KG1 (cell line): ENCODE measurements at regions not wholly inside any gene's neighbourhood (a gene's known extent, or its start where the extent isn't known, plus 50 kb on each side); places are given as distances from the start of the nearest gene placed in this dataset.

Experiments used
- DNase-seq: peaks from one replicate; lab custom pipeline; 2025; lab: John Stamatoyannopoulos, UW

DNA sequence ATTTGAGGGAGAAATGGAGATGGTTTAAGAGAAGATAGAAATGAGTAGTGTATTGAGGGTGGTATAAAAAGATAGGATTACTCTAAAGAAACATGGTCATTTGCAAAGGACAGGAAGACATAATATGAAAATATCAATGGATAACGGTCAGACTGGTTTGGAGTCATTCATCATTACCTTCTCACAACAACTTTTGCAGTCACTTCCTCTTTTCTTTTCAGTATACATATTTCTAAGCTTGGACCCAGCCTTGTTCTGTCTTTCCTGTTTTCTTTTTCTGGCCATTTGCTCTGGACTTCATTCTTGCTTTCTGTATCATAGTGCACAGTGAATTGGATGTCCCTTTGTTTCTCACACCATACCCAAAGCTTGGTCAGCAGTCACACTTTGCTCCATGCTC lies 966.5 kb upstream of the TYRP1 start:
- DNase-seq, result no peak

- no peak for DNase-seq
These were observed 957.8 kb upstream of the TYRP1 start for GRCh38 chr9:11735391-11735790.

DNA sequence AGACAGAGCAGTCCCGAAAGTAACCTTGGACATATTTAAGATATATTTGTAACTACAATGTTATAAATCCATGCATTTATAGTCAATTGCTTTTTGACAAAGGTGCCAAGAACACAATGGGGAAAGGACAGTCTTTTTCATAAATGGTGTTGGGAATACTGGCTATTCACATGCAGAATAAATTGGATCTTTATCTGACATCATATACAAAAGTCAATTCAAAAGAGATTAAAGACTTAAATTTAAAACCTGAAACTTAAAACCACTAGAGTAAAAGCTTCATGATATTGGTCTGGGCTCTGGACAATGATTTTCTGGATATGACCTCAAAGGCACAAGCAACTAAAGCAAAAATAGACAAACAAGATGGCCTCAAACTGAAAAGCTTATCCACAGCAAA lies 950.7 kb upstream of the TYRP1 start:
- no peak for DNase-seq

GRCh38 chr9:11743356-11743755 lies 949.8 kb upstream of the TYRP1 start:
- DNase-seq, result no peak

DNA sequence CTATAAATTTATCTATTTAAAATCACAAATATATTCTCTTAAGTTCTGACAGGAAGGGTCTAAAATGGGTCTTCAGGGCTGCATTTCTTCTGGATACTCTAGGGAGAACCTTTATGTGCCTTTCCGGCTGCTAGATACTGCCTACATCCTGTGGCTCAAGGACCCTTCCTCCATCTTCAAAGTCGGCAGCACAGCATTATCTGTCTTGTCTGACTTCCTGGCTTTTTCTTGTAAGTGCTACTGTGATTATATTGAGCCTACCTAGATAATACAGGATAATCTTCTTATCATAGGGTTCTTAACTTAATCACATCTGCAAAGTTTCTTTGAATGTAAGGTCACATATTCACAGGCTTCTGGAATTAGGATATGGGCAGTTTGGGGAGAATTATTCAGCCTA lies 943.8 kb upstream of the TYRP1 start:
- DNase-seq, result no peak

- DNase-seq, result no peak
These were observed 937.2 kb upstream of the TYRP1 start for GRCh38 chr9:11755951-11756350.

GRCh38 chr9:11757408-11757807 lies 935.8 kb upstream of the TYRP1 start:
- no peak for DNase-seq

- no peak for DNase-seq
These were observed 935.2 kb upstream of the TYRP1 start for GRCh38 chr9:11758016-11758415.

DNA sequence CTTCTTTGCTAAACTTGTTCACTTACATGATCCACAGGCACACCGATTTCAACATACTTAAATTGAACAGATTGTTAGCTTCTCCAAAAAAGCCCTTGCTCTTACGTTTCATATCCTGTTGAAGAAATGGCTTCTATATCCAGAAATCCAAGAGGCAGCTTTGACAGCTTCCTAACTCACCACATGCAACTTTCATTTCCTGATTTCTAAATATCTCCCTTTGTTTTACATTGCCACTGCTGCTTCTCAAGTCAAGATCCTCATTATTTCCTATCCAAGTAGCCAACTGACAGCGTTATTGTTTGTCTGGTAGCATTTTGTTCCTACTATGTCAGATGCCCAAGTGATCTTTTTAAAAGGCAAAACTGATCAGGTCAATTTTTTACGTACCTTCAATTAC lies 913.2 kb upstream of the TYRP1 start:
- no peak for DNase-seq

DNA sequence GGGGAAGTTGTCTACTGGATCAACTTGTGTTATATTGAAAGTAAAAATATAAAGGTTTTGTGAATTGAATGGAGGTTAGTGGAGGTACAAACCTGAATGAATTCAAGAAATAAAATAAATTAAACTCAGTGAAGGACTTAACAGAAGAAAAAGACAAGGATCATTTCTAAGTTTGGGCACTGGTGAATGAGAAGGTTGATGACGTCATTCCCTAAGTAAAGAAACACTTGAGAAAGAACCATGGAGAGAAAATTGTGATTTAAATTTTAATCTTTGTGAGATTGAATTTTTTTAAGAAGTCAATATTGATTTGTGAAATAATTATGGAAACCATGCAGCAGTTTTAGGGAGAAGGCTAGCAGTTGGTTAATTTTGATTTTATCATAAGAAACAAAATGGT lies 900.3 kb upstream of the TYRP1 start:
- no peak for DNase-seq

DNA sequence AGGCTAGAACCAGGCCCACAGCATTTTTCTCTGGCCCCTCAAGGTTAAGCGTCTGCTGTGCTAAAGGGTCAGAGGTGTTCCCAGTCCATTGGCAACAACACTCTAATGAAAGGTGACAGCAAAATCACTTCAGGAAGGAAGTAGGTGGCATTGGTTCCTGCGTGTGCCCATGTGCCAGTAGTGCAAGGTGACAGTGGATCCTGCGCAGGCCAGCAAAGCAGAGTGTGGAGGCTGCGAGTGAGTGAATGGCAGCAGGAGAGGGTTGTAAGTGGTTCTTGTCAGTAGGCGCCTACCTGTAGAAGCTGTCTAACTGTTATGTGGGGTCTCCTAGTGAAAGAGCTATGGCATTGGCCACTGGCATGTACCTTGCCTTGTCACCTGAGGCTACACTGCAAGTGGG lies 898.2 kb upstream of the TYRP1 start:
- no peak for DNase-seq

DNA sequence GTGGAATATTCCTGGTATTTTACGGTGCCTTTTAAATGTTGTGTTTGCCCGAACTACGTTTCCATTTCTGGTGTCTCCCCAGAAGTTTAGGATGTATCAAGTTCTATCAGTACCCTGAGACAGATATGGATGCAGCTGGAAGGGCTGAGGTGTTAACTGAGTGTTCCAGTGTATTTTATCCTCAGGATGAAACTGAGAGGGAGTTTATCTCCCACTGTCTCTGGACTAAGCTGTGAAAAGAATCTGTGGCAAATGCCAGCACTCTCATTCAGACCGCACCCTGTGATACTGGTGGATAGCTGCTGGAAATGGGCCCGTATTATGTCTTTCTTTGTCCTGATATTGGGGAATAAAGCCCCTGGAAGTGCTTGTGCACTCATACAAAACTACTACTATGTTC lies 887.2 kb upstream of the TYRP1 start:
- DNase-seq, result no peak

GRCh38 chr9:11821306-11821975 lies 871.7 kb upstream of the TYRP1 start:
- no peak for DNase-seq

- no peak for DNase-seq
These were observed 865.0 kb upstream of the TYRP1 start for GRCh38 chr9:11828201-11828600.

- no peak for DNase-seq
These were observed 860.1 kb upstream of the TYRP1 start for GRCh38 chr9:11833056-11833455.

DNA sequence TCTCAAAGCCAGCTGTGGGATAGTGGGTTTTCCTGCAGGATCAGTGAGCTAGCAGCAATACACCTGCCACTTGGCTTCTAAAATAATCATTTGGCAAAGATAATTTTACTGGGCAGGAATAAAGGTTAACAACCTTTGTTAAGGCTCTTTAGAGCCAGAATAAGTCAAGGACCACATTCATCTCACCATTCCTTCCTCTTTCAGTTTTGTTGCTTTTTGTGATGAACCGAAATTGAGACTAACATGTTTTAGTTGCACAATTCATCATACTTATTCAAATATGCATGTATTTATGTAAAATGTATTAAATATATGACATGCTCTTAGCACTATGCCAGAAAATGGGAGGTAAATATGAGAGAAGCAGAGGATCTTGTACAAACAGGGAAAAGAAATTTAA lies 824.4 kb upstream of the TYRP1 start:
- DNase-seq, result no peak

DNA sequence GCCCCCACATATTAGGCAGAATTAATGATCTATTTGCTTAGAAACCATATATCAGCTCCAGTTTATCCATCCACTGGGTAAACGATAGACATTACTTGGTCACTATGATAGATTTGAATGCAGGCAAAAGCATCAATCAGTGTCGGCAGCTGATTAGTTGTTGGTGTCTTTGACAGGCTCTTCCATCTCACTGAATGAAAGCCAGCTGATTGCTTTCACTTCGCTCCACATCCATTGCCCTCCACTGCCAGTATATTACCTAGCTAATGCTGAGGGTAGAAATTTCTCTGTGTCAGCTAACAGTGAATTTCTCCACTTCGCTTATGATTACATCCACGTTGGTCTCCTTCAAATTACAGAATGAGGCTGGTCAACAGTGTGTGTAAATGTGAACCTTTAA lies 821.3 kb upstream of the TYRP1 start:
- no peak for DNase-seq

DNA sequence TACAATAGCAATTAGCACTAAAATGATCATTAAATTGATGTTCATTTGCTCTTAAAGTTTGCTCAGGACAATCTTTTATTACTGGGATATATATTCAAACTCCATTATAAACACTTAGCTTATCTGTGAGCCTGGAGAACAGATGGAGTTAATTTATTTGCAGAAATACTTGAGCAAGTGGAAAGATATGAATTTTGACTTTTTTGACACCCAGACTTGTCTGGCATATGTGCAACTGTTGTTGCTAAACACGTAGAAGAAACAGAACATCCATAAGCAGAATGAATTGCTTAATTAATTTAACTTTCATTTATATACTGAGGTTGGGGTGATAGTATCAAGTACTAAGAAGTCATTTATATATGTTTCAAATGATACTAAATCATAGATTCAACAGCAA lies 820.7 kb upstream of the TYRP1 start:
- DNase-seq, result no peak

GRCh38 chr9:11874414-11874813 lies 818.8 kb upstream of the TYRP1 start:
- DNase-seq, result no peak

- DNase-seq, result no peak
These were observed 800.8 kb upstream of the TYRP1 start for GRCh38 chr9:11892401-11892800.

- no peak for DNase-seq
These were observed 799.9 kb upstream of the TYRP1 start for GRCh38 chr9:11893331-11893730.

DNA sequence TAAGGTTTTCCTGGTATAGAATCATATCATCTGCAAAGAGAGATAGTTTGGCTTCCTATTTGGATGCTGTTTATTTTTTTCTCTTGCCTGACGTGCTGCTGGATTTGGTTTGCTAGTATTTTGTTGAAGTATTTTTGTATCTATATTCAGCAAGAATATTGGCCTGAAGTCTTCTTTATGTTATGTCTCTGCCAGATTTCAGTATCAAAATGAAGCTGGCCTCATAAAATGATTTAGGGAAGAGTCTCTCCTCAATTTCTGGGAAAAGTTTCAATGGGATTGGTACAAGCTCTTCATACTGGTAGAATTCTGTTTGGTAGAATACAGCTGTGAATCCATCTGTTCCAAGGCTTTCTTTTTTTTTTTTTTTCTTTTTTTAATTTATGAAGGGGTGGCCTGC lies 799.0 kb upstream of the TYRP1 start:
- DNase-seq, result no peak

GRCh38 chr9:11902610-11903009 lies 790.6 kb upstream of the TYRP1 start:
- DNase-seq, result no peak

DNA sequence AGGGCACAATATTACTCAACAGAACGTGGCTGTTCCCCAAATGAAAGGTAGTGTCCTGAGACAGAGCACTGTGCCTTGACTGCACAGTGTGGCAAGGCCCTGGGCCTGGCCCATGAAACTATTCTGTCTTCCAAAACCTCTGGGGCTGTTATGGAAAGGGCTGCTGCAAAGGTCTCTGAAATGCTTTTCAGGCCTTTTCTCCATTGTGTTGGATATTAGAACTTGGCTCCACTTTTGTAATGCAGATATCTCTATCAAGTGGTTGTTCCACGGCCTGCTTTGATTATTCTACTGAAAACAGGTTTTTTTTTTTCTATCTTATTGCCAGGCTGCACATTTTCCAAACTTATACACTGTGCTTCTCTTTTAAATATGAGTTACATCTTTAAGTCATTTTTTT lies 777.5 kb upstream of the TYRP1 start:
- DNase-seq, result no peak

DNA sequence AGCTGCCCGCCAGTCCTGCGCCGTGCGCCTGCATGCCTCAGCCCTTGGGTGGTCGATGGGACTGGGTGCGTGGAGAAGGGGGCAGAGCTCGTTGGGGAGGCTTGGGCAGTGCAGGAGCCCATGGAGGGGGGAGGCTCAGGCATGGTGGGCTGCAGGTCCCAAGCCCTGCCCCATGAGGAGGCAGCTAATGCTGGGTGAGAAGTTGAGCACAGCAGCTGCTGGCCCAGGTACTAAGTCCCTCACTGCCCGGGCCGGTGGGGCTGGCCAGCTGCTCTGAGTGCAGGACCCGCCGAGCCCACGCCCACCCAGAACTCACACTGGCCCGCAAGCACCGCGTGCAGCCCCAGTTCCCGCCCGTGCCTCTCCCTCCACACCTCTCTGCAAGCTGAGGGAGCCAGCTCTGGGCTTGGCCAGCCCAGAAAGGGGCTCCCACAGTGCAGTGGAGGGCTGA lies 764.3 kb upstream of the TYRP1 start:
- no peak for DNase-seq
